Glomerular visceral epithelial cell (primary cell): ENCODE measurements at regions not wholly inside any gene's neighbourhood (a gene's known extent, or its start where the extent isn't known, plus 50 kb on each side); places are given as distances from the start of the nearest gene placed in this dataset.
"Not testable (repeated sequence)": the region's sequence is repeated elsewhere in the genome, so short reads cannot be mapped to it uniquely, and the experiment has no call there.

ENCODE experiments used
- DNase-seq: peaks from one replicate; pipeline ENCODE4 v3.0.0-alpha.2; 2016; ENCODE audit errors: extremely low spot score

- no peak for DNase-seq
These were observed 941.3 kb upstream of the NXPH2 start for GRCh38 chr2:139721411-139721995.

DNA sequence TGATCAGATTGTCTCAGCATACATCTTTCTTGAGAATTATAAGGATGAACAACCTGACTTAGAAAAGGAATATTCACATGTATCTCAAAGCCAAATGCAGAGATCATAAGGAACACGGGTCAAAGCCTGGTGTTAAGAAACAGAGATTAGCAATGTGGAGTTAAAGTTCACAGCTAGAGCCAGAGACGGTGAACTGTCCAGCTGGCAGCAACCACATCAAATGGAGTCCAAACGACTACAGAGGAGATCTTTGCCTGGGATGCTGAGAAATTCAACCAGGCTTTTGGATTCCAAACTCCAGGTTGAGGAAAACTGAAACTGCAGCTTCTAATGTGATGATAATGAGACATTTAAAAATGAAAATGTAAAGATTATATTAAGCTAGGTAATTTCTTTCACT lies 939.9 kb upstream of the NXPH2 start:
- no peak for DNase-seq

- no peak for DNase-seq
These were observed 924.4 kb upstream of the NXPH2 start for GRCh38 chr2:139704606-139705005.

GRCh38 chr2:139694327-139694726 lies 914.1 kb upstream of the NXPH2 start:
- DNase-seq = no peak

DNA sequence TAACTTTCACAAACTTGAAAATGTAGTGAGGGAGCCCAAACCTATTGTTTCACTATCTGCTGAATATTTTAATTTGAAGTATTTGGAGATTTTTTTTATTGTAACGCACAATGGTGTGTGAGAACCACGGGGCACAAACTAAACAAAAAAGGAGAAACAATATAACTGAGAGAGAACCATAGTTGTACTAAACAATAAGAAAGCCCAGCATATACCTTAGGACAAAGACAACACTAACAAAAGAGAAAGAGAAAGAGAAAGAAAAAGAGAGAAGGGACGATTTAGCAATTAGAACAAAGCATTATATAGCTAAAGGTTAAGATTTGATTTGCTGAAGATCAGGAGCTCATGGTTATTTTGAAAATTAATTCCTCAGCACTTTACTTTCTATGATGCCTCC lies 906.0 kb upstream of the NXPH2 start:
- DNase-seq = no peak

- no peak for DNase-seq
These were observed 905.1 kb upstream of the NXPH2 start for GRCh38 chr2:139685090-139685983.

DNA sequence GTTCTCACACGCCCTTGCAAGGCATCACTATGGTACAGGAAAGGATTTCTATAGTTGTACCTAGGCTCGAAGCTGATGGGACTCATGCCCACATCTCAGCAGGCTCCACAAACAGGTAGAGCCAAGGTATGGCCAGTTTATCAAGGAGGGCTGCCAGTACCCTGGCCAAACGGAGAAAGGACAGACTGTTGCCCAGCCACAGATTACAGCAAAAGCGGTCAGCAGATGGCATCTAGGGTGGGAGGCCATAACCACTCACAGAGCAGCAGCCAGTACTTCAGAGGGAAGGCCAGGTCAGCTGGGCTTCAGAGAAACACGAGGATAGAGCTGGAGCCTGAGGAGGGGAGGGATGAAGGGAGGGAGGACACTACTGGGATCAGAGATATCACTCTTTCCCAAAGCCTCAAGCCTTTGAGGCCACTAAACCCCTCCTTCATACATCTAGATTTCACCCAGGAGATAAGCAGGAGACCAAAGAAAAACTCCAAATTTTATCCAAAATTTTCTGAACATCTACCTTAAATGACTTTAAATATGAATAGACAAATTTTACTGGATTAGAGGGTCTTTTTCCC lies 904.2 kb upstream of the NXPH2 start:
- DNase-seq = no peak

DNA sequence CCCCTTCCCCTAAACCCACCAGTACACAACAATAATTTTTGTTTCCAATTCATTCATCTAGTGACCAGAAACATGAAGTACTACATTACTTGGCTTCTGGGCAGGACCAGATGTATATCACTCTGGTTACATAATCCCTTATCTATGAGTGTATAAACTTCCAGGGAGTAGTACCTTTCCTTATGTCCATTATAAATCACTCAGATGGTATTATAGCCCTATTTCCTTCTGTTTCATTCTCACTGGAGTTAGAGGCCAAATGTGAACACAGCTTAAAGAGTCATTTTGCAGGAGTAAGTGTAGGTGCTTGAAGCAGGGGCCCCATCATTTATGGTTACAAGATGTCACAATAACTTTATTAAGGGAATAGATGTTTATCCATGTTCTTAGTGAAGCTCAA lies 894.4 kb upstream of the NXPH2 start:
- no peak for DNase-seq

DNA sequence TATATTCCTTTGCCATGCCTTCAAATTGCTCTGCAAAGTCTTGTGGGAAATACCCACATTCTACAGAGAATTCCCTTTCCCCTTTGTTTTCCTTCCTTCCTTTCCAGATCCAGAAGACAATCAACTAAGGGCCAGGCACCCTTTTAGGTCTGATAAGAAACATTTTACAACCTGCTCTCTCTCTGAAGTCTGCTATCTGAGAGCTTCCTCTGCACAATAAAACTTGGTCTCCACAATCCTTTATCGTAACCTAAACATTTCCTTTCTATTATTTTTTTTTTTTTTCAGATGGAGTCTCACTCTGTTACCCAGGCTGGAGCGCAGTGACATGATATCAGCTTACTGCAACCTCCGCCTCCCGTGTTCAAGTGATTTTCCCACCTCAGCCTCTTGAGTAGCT lies 893.3 kb upstream of the NXPH2 start:
- DNase-seq = not testable (repeated sequence)

- DNase-seq = no peak
These were observed 889.5 kb upstream of the NXPH2 start for GRCh38 chr2:139669675-139670074.

- no peak for DNase-seq
These were observed 872.2 kb upstream of the NXPH2 start for GRCh38 chr2:139652385-139652784.

DNA sequence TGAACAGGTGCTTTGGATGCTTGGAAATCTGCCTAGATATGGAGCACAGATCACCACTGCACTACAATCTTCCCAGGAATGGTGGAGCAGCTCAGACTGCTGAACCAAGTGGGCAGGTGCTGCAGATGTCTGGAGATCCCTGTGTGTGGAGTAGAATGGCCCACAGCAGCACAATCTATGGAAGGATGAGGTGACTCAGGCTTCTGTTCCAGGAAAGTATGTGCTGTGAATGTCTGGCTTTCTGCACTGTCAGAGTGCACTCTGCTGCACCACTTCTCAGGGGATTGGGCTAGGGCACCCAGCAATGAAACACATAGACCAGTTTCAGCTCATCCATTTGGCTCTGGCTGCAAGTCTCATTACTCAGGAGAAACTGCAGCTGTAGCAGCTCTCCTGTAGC lies 865.4 kb upstream of the NXPH2 start:
- DNase-seq = no peak

DNA sequence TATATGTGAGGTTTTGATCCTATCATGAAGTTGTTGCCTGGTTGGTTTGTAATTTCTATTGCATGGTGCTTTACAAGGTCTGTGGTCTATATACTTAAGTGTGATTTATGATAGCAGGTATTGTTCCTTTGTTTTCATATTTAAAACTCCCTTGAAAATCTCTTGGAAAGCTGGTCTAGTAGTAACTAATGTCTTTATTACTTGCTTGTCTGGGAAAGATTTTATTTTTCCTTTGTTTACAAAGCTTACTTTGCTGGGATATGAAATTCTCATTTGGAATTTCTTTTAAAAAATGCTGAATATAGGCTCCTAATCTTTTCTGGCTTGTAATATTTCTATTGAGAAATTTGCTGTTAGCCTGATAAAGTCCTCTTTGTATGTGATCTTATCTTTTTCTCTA lies 862.9 kb upstream of the NXPH2 start:
- DNase-seq = no peak

DNA sequence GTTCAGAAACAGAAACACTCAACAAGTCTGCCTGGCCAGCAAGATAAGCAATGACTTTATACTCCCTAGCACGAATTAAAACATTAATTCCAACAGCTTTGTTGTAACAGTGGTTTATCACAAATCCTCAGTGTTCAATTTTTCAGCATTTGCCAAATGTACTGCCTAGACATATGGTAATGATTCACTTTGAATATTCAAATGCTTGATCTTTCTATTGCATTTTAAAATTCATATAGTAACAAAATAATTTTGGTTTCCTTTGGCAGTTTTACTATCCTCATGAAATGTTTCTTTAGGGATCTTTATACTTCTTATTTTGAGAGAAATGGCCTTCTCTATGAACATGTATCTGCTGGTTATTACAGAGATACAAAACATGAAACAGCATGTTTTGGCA lies 851.8 kb upstream of the NXPH2 start:
- no peak for DNase-seq

GRCh38 chr2:139628931-139629330 lies 848.7 kb upstream of the NXPH2 start:
- no peak for DNase-seq

- DNase-seq = no peak
These were observed 845.9 kb upstream of the NXPH2 start for GRCh38 chr2:139626128-139626527.

GRCh38 chr2:139622691-139623090 lies 842.5 kb upstream of the NXPH2 start:
- no peak for DNase-seq

GRCh38 chr2:139617747-139618146 lies 837.6 kb upstream of the NXPH2 start:
- DNase-seq = no peak

DNA sequence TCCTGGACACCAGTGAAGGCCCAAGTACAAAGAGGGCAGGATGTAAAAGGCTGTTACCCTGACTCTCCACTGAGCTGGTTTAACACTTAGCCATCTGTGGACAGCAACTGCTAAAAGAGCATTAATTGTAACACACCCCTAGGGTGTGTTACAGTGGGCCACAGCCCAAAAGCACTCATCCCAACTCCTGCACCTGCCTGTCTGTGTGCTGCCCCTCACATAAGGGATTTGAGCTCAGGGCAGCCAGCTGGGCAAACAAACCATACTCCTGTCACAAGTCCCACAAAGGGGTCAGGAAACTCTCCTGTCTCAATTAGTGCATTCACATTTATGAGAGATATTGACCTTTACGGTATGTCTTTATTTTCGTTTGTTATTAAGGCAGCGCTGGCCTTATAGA lies 833.1 kb upstream of the NXPH2 start:
- DNase-seq = no peak

GRCh38 chr2:139610512-139610911 lies 830.3 kb upstream of the NXPH2 start:
- no peak for DNase-seq

DNA sequence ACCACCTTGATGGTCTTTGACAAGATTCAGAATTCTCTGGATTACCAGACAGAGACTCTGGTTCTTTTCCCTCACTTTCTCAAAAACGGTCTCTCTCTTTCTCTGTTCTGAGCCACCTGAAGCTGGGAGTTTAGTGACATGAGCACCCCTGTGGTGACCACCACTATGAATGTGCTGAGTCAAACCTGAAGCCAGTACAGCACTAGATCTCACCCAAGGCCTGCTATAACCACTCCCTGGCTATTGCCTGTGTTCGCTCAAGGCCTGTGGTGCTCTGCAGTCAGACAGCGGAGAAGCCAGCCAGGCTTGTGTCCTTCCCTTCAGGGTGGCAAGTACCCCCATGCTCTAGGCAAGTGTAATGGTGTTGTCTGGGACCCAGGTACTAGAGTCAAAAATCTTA lies 828.9 kb upstream of the NXPH2 start:
- DNase-seq = no peak

DNA sequence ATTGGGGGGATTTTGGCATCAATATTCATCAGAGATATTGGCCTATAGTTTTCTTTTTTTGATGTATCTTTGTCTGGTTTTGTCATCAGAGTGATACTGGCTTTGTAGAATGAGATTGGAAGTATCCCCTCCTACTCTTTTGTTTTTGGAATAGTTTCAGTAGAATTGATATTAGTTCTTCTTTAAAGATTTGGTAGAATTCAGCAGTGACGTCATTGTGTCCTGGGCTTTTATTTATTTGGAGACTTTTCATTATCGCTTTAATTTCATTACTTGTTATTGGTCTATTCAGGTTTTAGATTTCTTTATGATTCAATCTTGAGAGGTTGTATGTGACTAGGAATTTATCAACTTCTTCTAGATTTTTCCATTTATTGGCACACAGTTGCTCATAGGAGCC lies 825.5 kb upstream of the NXPH2 start:
- no peak for DNase-seq

DNA sequence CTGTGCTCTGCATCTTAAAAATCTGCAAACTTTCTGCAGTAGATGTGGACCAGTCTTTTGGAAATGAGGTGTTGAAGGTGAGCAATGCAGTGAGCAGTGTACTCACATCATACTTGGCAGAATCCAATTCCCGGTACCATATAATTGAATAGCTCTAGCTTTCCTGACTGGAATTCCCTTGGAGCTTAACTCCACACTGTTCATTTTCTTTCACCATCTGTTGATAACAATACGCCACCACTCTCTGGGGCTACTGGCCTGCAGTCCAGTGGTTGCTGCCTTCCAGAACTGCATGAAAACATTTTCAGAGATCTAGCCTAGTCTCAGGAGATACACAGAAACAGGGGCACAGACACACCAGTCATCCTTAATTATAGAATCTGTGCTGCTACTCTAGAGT lies 820.0 kb upstream of the NXPH2 start:
- no peak for DNase-seq
